ENCODE measurements at regions not wholly inside any gene's neighbourhood (a gene's known extent, or its start where the extent isn't known, plus 50 kb on each side); places are given as distances from the start of the nearest gene placed in this dataset.
"Not testable (repeated sequence)": the region's sequence is repeated elsewhere in the genome, so short reads cannot be mapped to it uniquely, and the experiment has no call there.

- H3K9me3 Mint-ChIP-seq: no peaks in the 10 kb centered on the region
- no peaks in the 10 kb centered on the region for H3K36me3 Mint-ChIP-seq (ENCODE audit: low read depth)
- ATAC-seq: no peak
- DNase-seq: no peak
- peaks cover 1% of the 10 kb centered on the region for H3K27me3 Mint-ChIP-seq
- H3K4me3 Mint-ChIP-seq: no peak overlapping the region
- H3K4me1 Mint-ChIP-seq: no peaks in the 10 kb centered on the region
- H3K27ac Mint-ChIP-seq: no peak overlapping the region
Measured at GRCh38 chr6:91082311-91082832, 495.5 kb upstream of the MAP3K7 start.

DNA sequence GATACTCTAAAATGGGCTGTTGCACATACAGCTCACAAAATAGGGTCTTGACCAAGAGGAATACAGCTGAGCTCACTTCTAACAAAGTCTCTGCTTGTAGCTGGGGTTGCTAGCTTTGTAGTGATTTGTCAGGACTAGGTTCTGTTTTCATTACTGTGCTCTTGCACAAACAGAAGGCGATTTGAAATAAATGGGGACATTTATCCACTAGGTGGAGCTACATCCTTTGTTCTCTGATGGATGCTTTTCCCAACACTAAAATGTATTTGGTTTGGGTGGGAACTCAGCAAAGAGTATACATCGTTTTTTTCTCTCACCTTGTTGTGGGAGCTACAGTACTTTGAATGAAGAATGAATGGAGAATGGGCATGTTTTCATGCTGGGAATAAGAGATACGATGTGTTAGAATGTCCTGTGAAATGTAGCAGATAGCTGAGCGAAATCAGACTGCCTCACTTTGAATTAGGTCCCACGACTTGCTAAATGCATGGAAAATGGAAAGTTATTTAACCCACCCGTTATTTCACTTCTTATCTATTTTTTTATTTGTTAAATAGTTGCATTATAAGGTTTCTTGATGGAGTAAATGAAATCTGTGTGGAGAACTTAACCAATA lies 494.7 kb upstream of the MAP3K7 start:
- Mint-ChIP-seq H3K27ac (no peak overlapping the region), H3K4me3 (no peak overlapping the region), H3K9me3 (no peaks in the 10 kb centered on the region), H3K27me3 (peaks cover 1% of the 10 kb centered on the region), H3K4me1 (no peaks in the 10 kb centered on the region), H3K36me3 (ENCODE audit: low read depth) (no peaks in the 10 kb centered on the region)
- DNase-seq: no peak
- no peak for ATAC-seq

DNA sequence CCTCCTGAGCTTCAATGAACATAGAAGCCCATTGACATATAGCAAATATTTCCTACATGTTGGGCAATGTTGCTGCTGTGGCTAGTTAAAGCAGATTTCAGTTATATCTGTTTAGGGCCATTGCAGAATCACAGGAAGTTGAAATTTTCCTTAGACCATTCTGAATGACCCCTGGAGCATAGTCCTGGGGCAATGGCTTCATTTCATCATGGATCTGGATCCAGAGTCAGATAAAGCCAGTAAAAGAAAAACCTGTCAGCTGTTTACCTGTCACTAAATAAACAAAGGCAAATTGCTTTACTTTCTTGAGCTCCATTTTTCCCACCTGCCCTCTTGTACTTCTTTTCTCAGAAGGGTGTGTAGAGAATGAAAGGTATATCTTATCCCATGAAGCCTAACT lies 494.0 kb upstream of the MAP3K7 start:
- ATAC-seq: no peak
- no peaks in the 10 kb centered on the region for H3K36me3 Mint-ChIP-seq (ENCODE audit: low read depth)
- H3K9me3 Mint-ChIP-seq: no peaks in the 10 kb centered on the region

GRCh38 chr6:91079969-91080368 lies 493.1 kb upstream of the MAP3K7 start:
- Mint-ChIP-seq H3K27me3 (peaks cover 1% of the 10 kb centered on the region), H3K4me1 (no peaks in the 10 kb centered on the region), H3K9me3 (no peaks in the 10 kb centered on the region), H3K4me3 (no peak overlapping the region), H3K27ac (no peak overlapping the region), H3K36me3 (ENCODE audit: low read depth) (no peaks in the 10 kb centered on the region)
- DNase-seq (no peak), ATAC-seq (no peak)

More for the DNA sequence above, 494.0 kb upstream of the MAP3K7 start:
- no peak for DNase-seq
- Mint-ChIP-seq H3K4me1 (no peaks in the 10 kb centered on the region), H3K4me3 (no peak overlapping the region), H3K27ac (no peak overlapping the region), H3K27me3 (peaks cover 1% of the 10 kb centered on the region)

DNA sequence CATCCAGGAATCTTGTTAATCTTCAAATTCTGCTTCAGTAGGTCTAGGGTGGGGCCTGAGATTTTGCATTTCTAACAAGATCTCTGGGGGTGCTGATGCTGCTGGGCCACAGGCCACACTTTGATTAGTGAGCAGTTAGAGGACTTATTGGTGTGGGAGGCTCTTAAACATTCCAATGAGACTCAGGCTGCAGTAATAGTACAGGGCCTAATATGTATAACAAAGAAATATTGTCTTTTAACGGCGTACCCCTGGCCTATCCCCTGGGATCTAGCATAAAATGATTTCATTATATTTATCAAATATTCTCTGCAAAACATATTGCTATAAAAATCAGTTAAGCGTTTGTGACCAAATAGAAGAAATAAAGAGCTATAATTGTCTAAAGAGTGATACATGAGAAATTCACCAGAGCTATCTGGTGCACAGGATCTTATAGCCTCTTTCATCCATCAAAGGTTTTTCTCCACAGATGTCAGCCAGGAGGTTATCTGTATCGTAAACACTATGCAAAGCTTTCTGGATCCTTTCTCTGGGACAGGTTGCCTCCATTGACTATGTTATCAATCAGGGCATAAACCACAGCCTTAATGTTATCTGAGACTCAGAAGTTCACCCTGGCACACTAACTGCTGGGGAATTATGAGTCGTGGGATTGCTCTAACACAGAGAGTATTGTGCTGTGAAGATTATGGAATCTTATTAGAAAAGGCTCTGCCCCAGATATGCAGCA lies 488.5 kb upstream of the MAP3K7 start:
- no peak for ATAC-seq
- Mint-ChIP-seq H3K4me3 (no peak overlapping the region), H3K27ac (no peak overlapping the region), H3K36me3 (ENCODE audit: low read depth) (no peaks in the 10 kb centered on the region), H3K4me1 (no peaks in the 10 kb centered on the region), H3K27me3 (no peaks in the 10 kb centered on the region), H3K9me3 (no peaks in the 10 kb centered on the region)
- DNase-seq: no peak

DNA sequence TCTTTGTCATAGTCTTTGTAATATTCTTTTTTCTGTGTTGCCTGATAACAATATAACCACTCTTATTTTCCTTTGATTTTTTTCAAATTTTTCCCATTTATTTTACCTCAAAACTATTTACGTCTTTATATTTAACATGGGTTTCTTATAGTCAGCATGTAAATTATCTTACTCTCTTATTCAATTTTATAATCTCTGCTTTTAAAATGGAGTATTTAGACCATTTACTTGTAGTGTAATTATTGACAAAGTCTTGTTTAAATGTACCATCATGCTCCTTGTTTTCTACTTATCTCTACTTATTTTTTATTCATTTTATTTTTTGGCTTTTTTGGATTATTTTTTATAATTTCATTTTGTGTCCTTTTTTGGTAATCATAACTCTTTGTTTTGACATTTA lies 476.5 kb upstream of the MAP3K7 start:
- no peaks in the 10 kb centered on the region for H3K27me3 Mint-ChIP-seq
- no peaks in the 10 kb centered on the region for H3K4me1 Mint-ChIP-seq
- no peak overlapping the region for H3K27ac Mint-ChIP-seq
- H3K36me3 Mint-ChIP-seq (ENCODE audit: low read depth): no peaks in the 10 kb centered on the region
- H3K9me3 Mint-ChIP-seq: peaks cover 7% of the 10 kb centered on the region
- ATAC-seq: no peak
- H3K4me3 Mint-ChIP-seq: no peak overlapping the region
- no peak for DNase-seq

DNA sequence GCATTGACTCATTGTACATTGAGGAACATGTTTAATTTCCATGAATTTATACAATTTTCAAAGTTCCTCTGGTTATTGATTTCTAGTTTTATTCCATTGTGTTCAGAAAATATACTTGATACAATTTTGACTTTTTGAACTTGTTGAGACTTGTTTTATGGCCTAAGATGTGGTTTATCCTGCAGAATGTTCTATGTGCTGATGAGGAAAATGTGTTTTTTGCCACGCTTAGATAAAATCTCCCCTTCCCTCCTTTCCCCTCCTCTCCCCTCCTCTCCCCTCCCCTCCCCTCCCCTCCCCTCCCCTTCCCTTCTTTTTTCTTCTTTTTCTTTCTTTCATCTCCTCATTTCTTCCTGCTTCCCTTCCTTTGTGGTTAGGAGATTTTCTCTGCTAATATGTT lies 470.8 kb upstream of the MAP3K7 start:
- Mint-ChIP-seq H3K27ac (no peak overlapping the region), H3K4me3 (no peak overlapping the region), H3K9me3 (peaks cover 8% of the 10 kb centered on the region), H3K36me3 (ENCODE audit: low read depth) (no peaks in the 10 kb centered on the region), H3K4me1 (no peaks in the 10 kb centered on the region), H3K27me3 (no peaks in the 10 kb centered on the region)
- DNase-seq (no peak), ATAC-seq (no peak)

DNA sequence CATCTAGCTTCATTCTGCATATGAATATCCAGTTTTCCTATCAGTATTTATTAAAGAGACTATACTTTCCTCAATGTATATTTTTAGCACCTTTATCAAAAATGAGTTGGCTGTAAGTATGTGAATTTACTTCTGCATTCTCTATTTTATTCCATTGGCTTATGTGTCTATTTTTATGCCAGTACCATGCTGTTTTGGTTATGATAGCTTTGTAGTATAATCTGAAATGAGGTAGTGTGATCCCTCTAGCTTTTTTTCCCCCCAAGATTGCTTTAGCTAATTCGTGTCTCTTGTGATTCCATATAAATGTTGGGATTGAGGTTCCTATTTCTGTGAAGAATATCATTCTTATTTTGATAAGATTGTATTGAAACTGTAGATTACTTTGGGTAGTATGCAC lies 469.1 kb upstream of the MAP3K7 start:
- H3K4me1 Mint-ChIP-seq: no peaks in the 10 kb centered on the region
- no peak overlapping the region for H3K27ac Mint-ChIP-seq
- no peak overlapping the region for H3K4me3 Mint-ChIP-seq
- DNase-seq (no peak), ATAC-seq (no peak)
- H3K36me3 Mint-ChIP-seq (ENCODE audit: low read depth): no peaks in the 10 kb centered on the region
- no peaks in the 10 kb centered on the region for H3K27me3 Mint-ChIP-seq
- H3K9me3 Mint-ChIP-seq: peaks cover 8% of the 10 kb centered on the region

GRCh38 chr6:91052473-91053450 lies 465.9 kb upstream of the MAP3K7 start:
- not testable (repeated sequence) for ATAC-seq; H3K9me3 Mint-ChIP-seq; H3K4me3 Mint-ChIP-seq; H3K36me3 Mint-ChIP-seq (ENCODE audit: low read depth); DNase-seq; H3K27me3 Mint-ChIP-seq; H3K4me1 Mint-ChIP-seq; H3K27ac Mint-ChIP-seq

- no peak overlapping the region for H3K27ac Mint-ChIP-seq
Measured at GRCh38 chr6:91045161-91045560, 458.3 kb upstream of the MAP3K7 start.

DNA sequence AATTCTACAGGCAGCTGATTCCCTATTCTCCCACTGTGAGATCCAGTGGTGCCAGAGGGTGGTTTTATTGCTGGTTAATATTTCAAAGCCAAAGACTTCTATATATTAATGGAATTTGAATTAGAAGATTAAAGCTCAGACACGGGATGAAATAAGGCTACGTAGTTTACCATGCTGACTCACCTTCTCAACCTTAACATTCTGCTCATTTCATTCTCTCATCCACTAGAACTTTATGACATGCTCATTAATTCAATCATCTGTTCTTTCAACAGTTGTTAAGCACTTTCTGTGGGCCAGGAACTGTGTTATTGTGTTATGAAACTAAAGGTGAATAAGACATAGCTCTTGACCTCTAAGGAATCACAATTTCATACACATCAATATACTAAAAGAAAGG lies 456.9 kb upstream of the MAP3K7 start:
- no peak overlapping the region for H3K27ac Mint-ChIP-seq
- H3K27me3 Mint-ChIP-seq: no peaks in the 10 kb centered on the region
- no peak overlapping the region for H3K4me3 Mint-ChIP-seq
- H3K9me3 Mint-ChIP-seq: no peaks in the 10 kb centered on the region
- no peaks in the 10 kb centered on the region for H3K36me3 Mint-ChIP-seq (ENCODE audit: low read depth)
- no peaks in the 10 kb centered on the region for H3K4me1 Mint-ChIP-seq
- DNase-seq: no peak
- no peak for ATAC-seq

More at GRCh38 chr6:91045161-91045560, 458.3 kb upstream of the MAP3K7 start:
- ATAC-seq: no peak
- DNase-seq: no peak
- H3K27me3 Mint-ChIP-seq: no peaks in the 10 kb centered on the region
- no peaks in the 10 kb centered on the region for H3K36me3 Mint-ChIP-seq (ENCODE audit: low read depth)
- H3K4me3 Mint-ChIP-seq: no peak overlapping the region
- no peaks in the 10 kb centered on the region for H3K4me1 Mint-ChIP-seq
- no peaks in the 10 kb centered on the region for H3K9me3 Mint-ChIP-seq

DNA sequence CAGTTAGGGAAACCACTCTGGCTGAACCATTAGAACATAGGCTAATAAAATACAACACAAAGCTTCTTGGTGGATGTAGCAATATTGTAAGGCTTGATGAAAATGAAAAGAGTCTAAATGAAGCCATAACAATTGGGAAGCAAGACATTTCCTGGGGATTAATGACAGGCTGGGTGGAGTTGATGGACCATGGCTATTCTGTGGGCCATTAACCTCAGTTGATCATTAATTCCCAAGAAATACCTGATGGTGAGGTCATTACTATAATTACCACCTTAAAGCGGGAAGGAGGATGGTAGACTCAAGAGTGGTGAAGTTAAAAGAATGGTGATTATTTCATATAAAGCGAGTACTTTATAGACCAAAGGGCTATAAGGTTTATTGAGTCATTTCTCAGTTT lies 455.8 kb upstream of the MAP3K7 start:
- Mint-ChIP-seq H3K27ac (no peak overlapping the region), H3K4me1 (no peaks in the 10 kb centered on the region), H3K9me3 (no peaks in the 10 kb centered on the region), H3K4me3 (no peak overlapping the region), H3K27me3 (no peaks in the 10 kb centered on the region), H3K36me3 (ENCODE audit: low read depth) (no peaks in the 10 kb centered on the region)
- ATAC-seq (no peak), DNase-seq (no peak)

DNA sequence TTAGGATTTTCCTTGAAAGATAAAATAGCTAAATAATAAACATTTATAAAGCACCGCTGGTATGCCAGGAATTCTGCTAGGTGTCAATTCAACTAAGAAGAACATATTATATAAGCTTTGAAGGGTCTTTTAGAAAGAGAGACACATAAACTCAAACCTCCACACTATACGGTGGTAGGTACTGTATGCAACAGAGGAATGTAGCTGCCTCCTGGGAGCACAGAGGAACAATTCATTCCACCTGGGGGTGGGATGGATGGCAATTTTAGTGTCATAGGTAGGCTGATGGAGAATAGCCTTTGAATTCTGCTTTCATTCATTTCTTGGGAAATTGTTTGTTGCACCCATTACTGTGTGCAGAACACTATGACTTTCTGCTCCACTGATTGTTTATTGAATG lies 447.1 kb upstream of the MAP3K7 start:
- Mint-ChIP-seq H3K9me3 (no peaks in the 10 kb centered on the region), H3K36me3 (ENCODE audit: low read depth) (no peaks in the 10 kb centered on the region), H3K4me1 (no peaks in the 10 kb centered on the region), H3K27ac (no peak overlapping the region), H3K4me3 (no peak overlapping the region), H3K27me3 (peaks cover 3% of the 10 kb centered on the region)
- DNase-seq (no peak), ATAC-seq (no peak)

- no peaks in the 10 kb centered on the region for H3K36me3 Mint-ChIP-seq (ENCODE audit: low read depth)
- no peak overlapping the region for H3K4me3 Mint-ChIP-seq
- H3K27ac Mint-ChIP-seq: no peak overlapping the region
- no peak for DNase-seq
- H3K9me3 Mint-ChIP-seq: no peaks in the 10 kb centered on the region
- ATAC-seq: no peak
- H3K27me3 Mint-ChIP-seq: peaks cover 3% of the 10 kb centered on the region
- H3K4me1 Mint-ChIP-seq: no peaks in the 10 kb centered on the region
Measured at GRCh38 chr6:91031581-91031980, 444.7 kb upstream of the MAP3K7 start.
